HG02970 (cell line): ENCODE measurements at regions not wholly inside any gene's neighbourhood (a gene's known extent, or its start where the extent isn't known, plus 50 kb on each side); places are given as distances from the start of the nearest gene placed in this dataset.

ENCODE experiments used
- ATAC-seq: cut with Tn5 transposase; IDR thresholded peaks from one replicate; pipeline ENCODE4 v1.9.1; 2021; ENCODE audit warnings: mild to moderate bottlenecking, moderate library complexity, moderate number of reproducible peaks; ENCODE audit not compliant: unreplicated experiment, low FRiP score

DNA sequence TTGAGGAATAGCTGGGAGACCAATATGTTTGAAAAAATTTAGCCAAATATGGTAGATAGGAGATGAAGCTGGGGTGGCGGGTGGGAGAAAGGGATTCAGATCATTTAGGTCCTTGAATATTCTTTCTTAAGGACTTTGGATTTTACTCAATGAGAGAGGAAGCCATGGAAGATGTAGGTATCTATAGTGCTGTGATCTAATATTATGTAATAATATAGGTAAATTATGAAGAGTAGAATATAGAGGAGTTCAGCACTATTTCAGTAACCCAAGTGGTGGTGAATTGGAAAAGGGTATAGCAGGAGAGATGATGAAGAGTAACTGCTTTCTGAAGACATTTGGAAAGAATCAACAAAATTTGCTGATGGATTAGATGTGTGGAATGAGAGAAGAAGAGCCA lies 417.6 kb downstream of the UTRN start:
- no peak for ATAC-seq

- no peak for ATAC-seq
Measured at GRCh38 chr6:144710207-144710606, 425.1 kb downstream of the UTRN start.

GRCh38 chr6:144711661-144712060 lies 426.5 kb downstream of the UTRN start:
- no peak for ATAC-seq

DNA sequence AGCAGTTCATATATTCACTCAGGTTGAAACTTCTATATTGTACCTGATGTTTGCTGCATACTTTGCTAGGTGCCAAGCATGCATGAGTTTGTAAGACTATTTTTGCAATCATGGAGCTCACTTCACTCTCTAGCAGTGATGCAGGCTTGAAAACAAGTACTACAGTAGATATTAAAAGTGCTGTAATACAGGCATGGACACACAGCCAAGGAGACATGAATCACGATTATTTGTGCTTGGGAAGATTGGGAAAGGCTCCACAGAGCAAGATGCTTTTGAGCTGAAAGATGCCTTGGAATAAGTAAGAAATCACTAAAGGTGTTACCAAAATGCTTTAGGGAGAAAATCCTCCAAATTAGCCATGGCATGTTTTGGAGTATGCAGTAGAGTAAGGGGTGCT lies 427.4 kb downstream of the UTRN start:
- ATAC-seq: no peak

DNA sequence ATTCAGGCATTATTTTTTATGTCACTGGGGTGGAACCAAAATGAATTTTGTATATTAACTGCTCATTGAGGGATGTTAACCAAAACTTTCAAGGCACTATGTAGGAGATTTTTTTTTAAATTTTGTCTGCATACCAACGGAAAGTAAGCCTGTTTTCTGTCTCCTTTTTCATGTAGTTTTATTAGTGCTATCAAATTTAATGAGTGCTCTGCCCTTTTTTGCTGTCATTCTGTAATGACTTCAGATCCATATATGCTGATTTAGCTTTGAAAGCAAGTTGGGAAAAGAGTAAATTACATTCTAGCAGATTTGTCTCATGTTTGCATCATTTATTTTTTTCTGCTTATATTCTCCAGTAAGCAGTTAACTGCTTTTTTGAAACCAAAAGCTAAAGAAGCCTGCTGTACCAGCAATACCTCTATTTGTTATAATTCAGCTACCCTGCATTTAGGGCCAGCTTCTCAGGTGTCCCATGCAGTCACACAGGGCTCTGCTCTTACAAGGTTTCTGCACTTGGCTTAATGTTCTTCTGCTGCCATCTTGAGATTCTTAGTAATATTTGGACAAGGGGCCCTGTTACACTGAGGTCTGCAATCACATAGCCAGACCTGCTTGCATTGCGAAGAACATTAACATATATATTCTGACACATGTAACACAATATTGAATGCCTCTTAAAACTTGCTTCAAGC lies 429.0 kb downstream of the UTRN start:
- no peak for ATAC-seq

GRCh38 chr6:144715344-144715743 lies 430.2 kb downstream of the UTRN start:
- ATAC-seq: no peak

GRCh38 chr6:144718431-144718830 lies 433.3 kb downstream of the UTRN start:
- ATAC-seq: no peak

- ATAC-seq: no peak
Measured at GRCh38 chr6:144721232-144721631, 436.1 kb downstream of the UTRN start.

GRCh38 chr6:144722154-144722737 lies 437.1 kb downstream of the UTRN start:
- ATAC-seq: no peak

- no peak for ATAC-seq
Measured at GRCh38 chr6:144722925-144723324, 437.8 kb downstream of the UTRN start.

DNA sequence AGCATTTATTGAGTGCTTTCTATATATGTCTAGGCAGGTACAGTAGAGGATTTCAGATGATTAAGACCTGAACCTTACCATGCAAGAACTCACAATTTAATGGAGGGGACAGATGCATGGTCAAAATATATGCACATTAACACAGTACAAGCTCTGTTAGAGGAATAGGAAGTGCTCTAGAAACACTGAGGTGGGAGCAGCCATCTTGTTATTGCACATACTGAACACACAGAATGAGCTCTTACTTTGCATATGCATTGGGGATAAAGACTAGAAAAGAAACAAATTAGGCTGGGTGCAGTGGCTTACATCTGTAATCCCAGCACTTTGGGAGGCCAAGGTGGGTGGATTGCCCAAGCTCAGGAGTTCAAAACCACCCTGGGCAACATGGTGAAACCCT lies 438.3 kb downstream of the UTRN start:
- no peak for ATAC-seq

- ATAC-seq: no peak
Measured at GRCh38 chr6:144724818-144725217, 439.7 kb downstream of the UTRN start.

DNA sequence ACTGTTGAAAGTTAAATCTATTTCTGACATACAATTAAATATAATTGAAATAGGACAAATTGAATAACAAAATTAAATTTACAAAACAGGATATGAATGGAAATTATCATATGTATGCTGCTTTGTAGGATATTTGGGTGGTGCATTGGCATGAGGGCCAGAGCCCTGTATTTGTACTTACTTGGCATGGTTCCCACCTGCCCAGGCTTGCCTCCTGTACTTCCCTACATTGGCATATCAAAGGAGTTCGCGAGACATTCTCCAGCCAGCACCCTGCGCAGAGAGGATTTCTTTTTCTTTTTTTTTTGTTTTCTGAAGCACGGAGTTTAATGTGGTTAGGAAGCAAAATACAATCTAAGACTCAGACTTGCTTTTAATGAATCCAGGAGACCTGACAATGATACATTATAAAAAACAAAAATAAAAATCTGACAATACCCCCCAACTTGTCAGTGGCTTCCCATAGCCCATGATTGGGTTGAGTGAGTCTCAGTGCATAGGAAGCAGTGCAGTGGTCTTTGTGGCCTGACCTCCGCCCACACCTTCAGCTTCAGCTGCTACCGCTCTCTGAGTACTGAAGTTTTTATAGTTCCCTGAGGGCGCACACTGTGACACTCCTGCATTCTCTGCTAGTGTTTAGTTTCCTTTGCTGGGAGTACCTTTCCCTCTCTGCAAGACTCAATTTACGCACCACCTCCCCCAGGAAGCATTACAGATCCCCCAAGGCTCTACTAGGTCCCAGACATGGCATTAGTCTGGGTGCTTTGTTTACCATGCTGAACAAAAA lies 440.8 kb downstream of the UTRN start:
- no peak for ATAC-seq

DNA sequence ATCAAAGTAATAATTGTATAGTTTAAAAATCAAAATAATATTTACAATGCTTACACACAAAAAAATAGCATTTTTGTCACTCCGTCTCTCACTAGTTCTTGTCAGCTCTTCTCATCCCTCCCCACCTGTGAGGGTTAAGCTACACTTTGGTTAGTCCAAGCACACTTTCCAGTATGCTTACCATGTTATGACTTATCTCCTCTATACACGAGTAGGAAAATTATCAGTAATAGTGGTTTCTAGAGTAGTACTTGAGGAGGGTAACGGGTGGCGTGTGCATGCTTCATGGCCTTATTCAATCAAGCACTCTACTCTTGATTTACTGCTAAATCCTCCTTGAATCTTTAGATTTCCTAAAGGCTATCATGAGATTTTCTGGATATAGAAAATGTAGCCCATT lies 443.7 kb downstream of the UTRN start:
- no peak for ATAC-seq

DNA sequence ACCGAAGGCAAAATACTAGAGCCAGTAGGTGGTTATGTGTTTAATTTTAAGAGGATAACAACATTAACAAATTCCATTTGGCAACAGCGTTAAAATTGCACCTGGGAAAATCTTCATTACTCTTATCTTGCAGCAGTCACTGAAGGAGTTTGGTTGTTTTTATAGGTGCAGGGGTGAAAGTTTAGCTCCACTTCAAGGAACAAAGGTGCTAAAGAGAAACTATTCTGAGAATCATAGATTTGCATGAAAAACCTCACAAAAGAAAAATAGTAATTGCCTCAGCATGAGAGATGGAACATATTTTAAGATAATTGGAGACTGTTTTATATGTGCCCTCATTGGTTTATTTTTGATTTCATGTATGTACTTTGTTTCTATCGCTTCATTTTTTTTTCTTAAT lies 444.4 kb downstream of the UTRN start:
- no peak for ATAC-seq

- ATAC-seq: no peak
Measured at GRCh38 chr6:144730088-144730645, 445.0 kb downstream of the UTRN start.

GRCh38 chr6:144731229-144731628 lies 446.1 kb downstream of the UTRN start:
- no peak for ATAC-seq

GRCh38 chr6:144736763-144737162 lies 451.6 kb downstream of the UTRN start:
- no peak for ATAC-seq

DNA sequence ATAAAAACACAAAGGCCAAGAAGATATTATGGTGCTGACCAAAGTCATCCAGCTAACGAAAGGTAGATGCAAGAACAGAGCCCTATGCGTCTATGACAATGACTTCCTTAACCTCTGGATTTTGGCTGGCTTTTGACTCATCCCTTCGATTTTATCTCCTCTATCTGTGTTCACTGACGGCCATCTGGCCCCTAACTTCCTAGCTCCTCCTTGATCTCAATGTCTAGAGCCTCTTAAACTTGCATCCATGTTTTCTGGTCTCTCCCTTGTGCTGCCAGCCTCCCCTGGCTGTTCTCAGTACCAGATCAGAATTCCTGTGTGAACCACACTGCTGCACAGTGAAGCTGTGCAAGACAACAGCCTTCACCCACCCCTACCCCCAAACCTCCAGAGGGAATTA lies 452.9 kb downstream of the UTRN start:
- no peak for ATAC-seq

DNA sequence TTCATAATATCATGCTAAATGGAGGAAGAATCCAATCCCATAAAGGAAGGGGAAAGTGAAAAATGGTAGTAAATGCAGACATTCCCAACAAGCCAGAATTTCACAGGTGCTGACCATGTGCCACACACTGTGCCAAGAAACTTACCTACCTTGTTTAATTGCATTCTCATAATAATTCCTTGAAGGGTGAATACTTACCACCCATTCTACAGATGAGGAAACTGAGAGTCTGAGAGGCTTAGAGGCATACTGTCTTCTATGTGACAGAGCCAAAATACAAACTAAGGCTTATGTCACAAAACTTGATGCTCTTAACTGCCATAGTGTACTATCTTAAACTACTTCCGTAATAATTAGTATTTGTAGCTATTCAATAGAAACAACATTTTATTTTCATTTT lies 454.7 kb downstream of the UTRN start:
- no peak for ATAC-seq

GRCh38 chr6:144741659-144742058 lies 456.5 kb downstream of the UTRN start:
- ATAC-seq: no peak
